GM21717 (cell line): ENCODE measurements at regions not wholly inside any gene's neighbourhood (a gene's known extent, or its start where the extent isn't known, plus 50 kb on each side); places are given as distances from the start of the nearest gene placed in this dataset.

Source experiments
- ATAC-seq: cut with Tn5 transposase; IDR thresholded peaks from one replicate; pipeline ENCODE4 v1.9.1; 2021; ENCODE audit warnings: mild to moderate bottlenecking, moderate library complexity; ENCODE audit not compliant: unreplicated experiment

GRCh38 chr17:68706356-68706920 lies 105.3 kb upstream of the FAM20A start:
- no peak for ATAC-seq

- no peak for ATAC-seq
Observed at GRCh38 chr17:68705714-68706076, 104.5 kb upstream of the FAM20A start.

- ATAC-seq = no peak
Observed at GRCh38 chr17:68704871-68705713, 103.9 kb upstream of the FAM20A start.

GRCh38 chr17:68701046-68701445 lies 99.9 kb upstream of the FAM20A start:
- ATAC-seq = no peak

- no peak for ATAC-seq
Observed at GRCh38 chr17:68700421-68700820, 99.3 kb upstream of the FAM20A start.

GRCh38 chr17:68699936-68700335 lies 98.8 kb upstream of the FAM20A start:
- ATAC-seq = no peak

- ATAC-seq = no peak
Observed at GRCh38 chr17:68698746-68699145, 97.6 kb upstream of the FAM20A start.

- ATAC-seq = no peak
Observed at GRCh38 chr17:68697850-68698361, 96.7 kb upstream of the FAM20A start.

GRCh38 chr17:68695659-68696058 lies 94.5 kb upstream of the FAM20A start:
- ATAC-seq = no peak

GRCh38 chr17:68694791-68695485 lies 93.8 kb upstream of the FAM20A start:
- no peak for ATAC-seq

GRCh38 chr17:68693896-68694295 lies 92.7 kb upstream of the FAM20A start:
- no peak for ATAC-seq

GRCh38 chr17:68693466-68693865 lies 92.3 kb upstream of the FAM20A start:
- ATAC-seq = no peak

- no peak for ATAC-seq
Observed at GRCh38 chr17:68686108-68686988, 85.2 kb upstream of the FAM20A start.

GRCh38 chr17:68684949-68685357 lies 83.8 kb upstream of the FAM20A start:
- no peak for ATAC-seq

- ATAC-seq = no peak
Observed at GRCh38 chr17:68682903-68683302, 81.7 kb upstream of the FAM20A start.

GRCh38 chr17:68679882-68680281 lies 78.7 kb upstream of the FAM20A start:
- no peak for ATAC-seq

GRCh38 chr17:68676856-68677255 lies 75.7 kb upstream of the FAM20A start:
- ATAC-seq = no peak

- ATAC-seq = no peak
Observed at GRCh38 chr17:68675723-68676122, 74.6 kb upstream of the FAM20A start.

- ATAC-seq = no peak
Observed at GRCh38 chr17:68674029-68674925, 73.1 kb upstream of the FAM20A start.
